HG03196 (cell line): ENCODE measurements at regions not wholly inside any gene's neighbourhood (a gene's known extent, or its start where the extent isn't known, plus 50 kb on each side); places are given as distances from the start of the nearest gene placed in this dataset.
"Not testable (repeated sequence)": the region's sequence is repeated elsewhere in the genome, so short reads cannot be mapped to it uniquely, and the experiment has no call there.

Source experiments
- ATAC-seq: cut with Tn5 transposase; IDR thresholded peaks from one replicate; pipeline ENCODE4 v1.9.1; 2021; ENCODE audit not compliant: unreplicated experiment

DNA sequence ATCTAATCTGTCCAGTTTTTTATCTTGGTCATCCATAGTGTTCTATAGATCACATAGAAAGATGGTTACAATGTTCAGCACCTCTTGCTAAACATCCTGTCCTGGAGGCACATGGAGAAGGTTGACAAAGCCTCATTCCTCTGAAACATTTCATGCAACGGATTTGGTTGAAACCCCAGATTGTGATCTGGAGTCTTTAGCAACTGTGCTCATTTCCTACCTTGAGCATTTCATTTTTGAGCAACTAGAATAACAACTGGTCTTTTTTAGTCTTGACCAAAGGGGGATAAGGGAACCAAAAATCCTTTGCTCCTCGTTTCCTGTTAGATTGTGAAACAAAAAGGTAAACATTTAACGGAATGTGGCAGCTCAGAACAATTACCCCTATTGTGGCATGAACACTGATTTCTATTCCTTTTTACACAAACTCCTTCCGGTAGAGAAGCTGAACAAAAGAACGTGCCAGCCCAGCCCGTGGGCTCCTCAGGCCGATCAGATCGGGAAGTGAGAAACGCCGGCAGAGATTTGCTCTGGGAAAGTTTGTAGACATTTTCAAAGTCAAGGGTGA lies 94.7 kb upstream of the ERRFI1 start:
- ATAC-seq = no peak

DNA sequence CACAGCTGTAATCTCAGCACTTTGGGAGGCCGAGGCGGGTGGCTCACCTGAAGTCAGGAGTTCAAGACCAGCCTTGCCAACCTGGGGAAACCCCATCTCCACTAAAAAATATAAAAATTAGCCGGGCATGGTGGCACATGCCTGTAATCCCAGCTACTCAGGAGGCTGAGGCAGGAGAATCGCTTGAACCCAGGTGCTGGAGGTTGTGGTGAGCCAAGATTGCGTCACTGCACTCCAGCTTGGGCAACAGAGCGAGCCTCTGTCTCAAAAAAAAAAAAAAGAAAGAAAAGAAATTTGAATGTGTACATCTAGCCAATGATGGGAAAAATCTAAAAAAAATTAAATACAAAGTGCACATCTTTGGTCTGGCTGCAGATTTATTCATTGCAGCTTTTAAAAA lies 92.6 kb upstream of the ERRFI1 start:
- ATAC-seq = not testable (repeated sequence)

- no peak for ATAC-seq
These were observed 91.9 kb upstream of the ERRFI1 start for GRCh38 chr1:8118031-8118451.

GRCh38 chr1:8116894-8117264 lies 90.8 kb upstream of the ERRFI1 start:
- ATAC-seq = no peak

DNA sequence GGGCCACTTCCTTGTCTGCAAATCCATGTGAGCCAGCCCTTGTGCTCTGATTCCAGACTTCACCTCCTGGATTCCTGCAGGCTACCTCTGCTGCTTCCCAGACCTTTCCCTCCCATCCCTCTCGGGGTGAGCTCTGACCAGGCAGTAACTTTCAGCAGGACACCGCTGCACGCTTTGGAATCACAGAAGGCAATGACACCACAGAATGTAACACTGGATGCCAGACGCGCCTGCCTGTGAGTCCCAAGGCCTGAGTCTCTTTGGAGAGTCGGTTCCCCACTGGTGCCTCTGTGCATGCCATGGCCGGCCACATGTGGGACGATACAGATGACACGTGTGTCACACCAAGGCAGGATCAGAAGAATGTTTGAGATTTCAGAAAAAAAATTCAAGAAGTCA lies 89.7 kb upstream of the ERRFI1 start:
- no peak for ATAC-seq

- no peak for ATAC-seq
These were observed 89.1 kb upstream of the ERRFI1 start for GRCh38 chr1:8115031-8115768.

DNA sequence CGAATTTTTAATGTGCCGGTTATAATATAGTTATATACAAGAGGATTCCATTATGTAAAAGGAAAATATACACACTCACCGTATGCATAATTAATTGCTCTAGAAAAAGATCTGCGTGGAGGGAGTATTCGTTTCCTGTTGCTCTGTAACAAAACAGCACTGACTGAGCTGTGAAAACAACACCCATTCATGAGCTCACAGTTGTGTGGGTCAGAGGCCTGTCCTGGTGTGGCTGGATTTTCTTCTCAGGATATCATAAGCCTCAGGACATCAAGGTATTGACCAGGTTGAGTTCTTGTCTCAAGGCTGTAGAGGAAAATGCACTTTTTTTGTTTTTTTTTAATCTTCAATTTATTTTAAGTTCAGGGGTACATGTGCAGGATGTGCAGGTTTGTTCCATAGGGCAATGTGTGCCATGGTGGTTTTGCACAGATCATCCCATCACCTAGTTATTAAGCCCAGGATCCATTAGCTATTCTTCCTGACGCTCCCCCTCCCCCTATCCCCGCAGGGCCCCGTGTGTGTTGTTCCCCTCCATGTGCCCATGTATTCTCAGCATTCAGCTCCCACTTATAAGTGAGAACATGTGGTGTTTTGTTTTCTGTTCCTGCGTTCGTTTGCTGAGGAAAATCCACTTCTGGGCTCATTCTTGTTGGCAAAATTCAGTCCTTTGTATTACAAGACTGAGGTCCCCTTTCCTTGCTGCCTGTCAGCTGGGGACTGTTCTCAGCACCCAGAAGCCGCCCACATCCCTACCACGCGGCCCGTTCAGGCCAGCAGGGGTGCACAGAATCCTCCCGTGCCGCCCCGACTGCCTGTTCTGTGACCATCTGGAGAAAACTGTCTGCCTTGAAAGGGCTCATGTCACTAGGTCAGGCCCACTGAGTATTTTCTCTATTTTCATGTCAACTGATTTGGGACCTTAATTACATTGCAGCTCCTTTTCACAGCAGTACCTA lies 87.4 kb upstream of the ERRFI1 start:
- no peak for ATAC-seq

GRCh38 chr1:8112611-8113261 lies 86.6 kb upstream of the ERRFI1 start:
- no peak for ATAC-seq

DNA sequence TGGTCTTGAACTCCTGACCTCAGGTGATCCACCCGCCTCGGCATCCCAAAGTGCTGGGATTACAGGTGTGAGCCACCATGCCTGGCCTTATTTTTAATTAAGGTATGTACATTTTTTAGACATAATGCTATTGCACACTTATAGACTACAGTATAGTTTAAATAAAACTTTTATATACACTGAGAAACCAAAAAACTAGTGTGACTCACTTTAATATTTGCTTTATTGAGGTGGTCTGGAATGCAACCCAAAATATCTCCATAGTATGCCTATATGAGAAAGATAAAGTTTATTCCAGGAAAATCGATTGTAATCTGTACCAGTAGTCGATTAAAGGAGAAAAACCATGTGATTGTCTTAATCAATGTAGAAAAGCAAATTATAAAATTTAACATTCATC lies 85.5 kb upstream of the ERRFI1 start:
- ATAC-seq = no peak

DNA sequence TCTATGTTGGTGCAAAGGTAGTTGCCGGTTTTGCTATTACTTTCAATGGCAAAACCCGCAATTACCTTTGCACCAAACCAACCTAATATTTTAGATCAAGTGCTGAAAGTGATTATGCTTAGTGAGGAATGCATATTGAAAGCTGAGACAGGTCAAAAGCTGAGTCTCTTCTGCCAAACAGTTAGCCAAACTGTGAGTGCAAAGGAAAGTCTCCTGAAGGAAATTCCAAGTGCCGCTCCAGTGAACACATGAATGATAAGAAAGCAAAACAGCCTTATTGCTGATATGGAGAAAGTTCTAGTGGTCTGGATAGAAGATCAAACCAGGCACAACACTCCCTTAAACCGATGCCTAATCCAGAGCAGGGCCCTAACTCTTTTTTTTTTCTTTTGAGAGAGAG lies 83.1 kb upstream of the ERRFI1 start:
- ATAC-seq = no peak

DNA sequence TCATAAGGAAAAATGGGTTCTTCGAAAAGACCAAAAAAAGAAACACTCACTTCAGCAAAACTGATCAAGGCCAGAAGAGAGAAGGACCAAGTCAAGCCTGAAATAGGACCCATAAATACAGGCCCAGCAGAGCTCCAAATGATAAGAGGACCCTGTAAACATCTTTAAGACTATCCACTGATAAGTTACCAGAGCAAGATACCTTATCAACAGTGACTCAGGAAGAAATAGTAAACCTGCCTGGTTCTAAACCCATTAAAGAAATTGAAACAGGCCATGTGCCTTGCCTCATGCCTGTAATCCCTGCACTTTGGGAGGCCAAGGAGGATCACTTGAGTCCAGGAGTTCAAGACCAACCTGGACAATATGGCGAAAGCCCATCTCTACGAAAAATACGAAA lies 81.8 kb upstream of the ERRFI1 start:
- ATAC-seq = no peak

GRCh38 chr1:8104278-8105236 lies 78.4 kb upstream of the ERRFI1 start:
- no peak for ATAC-seq

DNA sequence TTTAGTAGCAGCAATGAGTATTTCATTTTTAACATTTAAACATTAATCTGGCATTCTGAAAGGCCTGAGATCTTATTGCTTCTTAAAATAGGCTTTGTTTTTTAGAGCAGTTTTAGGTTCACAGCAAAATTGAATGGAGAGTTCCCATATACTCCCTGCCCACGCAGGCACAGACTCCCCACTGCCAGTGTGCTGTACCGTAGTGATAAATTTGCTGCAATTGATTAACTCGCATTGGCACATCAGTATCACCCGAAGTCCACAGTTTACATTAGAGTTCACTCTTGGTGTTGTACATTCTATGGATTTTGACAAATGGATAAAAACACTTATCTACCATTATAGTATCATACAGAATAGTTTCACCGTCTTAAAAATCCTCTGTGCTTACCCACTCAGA lies 71.8 kb upstream of the ERRFI1 start:
- ATAC-seq = no peak

DNA sequence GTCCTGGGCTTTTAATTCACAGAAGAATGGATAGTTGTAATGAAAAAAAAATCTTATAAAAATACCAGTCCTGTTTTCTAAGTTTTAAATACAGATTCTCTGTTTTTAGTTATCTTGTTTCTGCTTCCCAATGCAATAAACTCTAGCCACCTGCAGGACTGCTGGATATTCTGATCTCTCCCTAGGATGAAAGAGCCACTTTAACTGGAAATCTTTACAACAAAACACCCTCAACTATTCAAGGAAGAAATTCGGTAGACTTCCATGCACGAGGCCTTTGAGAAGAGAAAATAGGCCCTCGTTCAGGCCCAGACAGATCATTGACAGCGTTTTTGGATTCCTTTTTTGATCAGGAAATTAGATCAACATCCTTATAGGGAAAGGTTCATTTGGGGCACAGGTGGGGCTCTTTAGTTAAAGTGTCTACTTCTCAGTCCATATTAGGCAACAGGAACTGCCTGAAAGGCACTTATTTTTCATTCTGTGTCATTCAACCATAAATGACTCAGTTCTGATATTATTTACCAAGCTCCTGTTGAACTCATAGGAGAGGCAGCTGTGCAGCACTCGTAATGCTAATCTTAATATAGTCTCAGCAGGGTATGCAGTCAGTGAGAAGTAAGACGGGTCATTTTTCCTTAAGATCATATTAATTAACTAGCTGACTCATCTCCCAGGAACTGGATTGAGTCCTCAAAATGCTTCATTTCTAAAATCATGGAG lies 71.1 kb upstream of the ERRFI1 start:
- peak; percentile 92 for ATAC-seq

DNA sequence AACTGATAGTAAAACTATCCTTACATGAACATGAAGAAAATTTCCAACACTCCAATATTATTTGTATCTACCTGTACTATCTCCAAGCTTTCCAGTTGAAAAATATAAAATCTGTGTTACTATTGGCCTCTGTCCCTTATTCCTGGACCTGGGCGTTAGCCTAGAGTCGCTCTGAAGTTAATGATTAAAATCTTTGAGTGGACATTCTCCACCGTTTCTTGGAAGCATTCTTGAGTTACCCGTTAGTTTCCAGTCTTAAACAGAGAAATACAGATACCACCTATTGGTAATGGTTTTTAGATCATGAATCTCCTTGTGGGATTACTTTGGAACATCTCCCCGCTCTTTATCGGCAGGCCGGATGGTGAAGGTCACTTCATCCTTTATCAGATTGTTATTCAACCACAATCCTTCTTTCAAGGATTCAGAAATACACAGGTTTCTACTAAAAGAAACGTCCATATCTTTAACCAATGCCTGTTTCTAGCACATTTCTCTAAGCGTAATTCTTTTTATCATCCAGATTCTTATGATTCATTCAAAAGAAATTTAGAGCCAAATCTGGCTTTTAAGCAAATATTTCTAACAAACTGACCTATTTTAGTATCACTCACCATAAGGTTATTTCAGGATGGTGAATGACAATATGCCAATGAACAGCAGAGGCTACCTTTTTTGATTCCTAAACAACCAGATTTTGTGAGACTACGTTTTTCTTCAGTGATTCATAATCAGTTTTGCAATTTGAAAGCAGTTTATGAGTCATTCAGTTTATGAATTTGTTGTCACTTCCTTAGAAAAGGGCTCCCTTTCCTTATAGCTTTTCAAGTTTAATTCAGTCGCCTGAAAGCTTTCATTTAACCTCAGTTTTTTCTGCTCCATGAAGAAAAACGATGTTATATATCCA lies 70.2 kb upstream of the ERRFI1 start:
- ATAC-seq = no peak

DNA sequence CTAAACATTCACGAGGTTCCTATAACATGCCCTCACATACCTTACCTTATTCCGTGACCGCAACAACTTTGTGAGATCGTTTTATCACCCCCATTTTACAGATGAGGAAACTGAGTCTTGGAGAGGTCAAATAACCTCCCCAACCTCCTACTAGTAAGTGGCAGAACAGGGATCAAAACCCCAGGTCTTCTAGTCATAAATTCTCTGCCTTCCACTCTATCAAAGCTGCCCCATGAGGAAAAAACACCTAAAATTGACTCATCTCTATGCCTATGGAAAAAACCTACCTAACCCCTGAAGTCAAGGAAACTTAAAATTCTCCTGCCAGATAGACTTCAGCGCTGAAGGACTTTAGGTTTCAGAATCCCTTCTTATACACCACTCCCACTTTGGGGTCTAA lies 69.5 kb upstream of the ERRFI1 start:
- ATAC-seq = no peak

DNA sequence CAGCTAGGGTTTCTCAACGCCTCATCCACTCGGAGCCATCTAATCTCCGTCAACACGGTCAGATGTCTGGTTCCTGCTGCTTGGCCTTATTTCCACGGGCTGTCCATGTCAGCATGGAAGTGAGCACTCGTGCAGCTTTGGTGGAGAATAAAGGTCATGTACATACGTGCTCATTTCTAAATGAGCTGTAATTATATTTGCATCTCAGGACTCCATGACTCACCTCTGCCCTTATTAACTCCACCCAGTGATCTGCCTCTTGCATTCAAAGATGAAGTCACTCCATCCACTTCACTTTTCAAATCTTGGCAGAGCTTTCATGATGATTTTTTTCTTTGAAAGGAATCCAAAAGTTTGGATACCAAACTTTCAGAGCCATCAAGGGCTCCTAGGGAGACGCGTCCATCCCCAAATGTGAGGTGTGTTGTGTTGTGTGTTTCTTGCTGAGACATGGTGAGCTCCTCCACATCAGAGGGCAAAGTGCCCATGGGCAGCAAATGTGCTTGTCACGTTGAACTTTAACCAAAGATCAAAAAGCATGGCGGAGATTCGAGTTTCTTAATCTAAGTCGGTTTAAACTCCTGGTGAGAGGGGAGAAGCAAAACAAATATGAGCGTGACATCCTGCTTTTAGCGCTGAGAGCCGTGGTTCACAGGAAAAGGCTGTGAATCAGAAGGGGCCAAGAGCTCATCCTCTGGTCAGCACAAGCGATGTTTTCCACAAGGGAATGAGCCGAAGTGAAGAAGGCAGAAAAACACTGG lies 68.6 kb upstream of the ERRFI1 start:
- ATAC-seq = no peak
